GM12878 (cell line): ENCODE measurements at regions not wholly inside any gene's neighbourhood (a gene's known extent, or its start where the extent isn't known, plus 50 kb on each side); places are given as distances from the start of the nearest gene placed in this dataset.

Experiments
- ATAC-seq: fragments of 200-7000 bp; cut with Tn5 transposase; 3 replicates; pipeline ENCODE4 v1.9.1; 2020; ENCODE audit warnings: mild to moderate bottlenecking, moderate library complexity
- BruUV-seq: library from RNA; stranded (reverse); fragments of 400-500 nt; replicated peaks from 2 replicates; lab custom pipeline; 2021; lab: Mats Ljungman, UMichigan
- CTCF ChIA-PET: fragments of 300-600 bp; sonication (Branson Sonifier 250); formaldehyde crosslinking; extraction: SDS; loops from one replicate; lab custom pipeline; 2021; ENCODE audit warnings: inconsistent platforms; lab: Yijun Ruan, JAX
- POLR2A ChIA-PET: fragments of 350-600 bp; formaldehyde crosslinking; extraction: SDS; loops from one replicate; lab custom pipeline; 2021; ENCODE audit warnings: inconsistent platforms; lab: Charles Lee
- RAD21 ChIA-PET: fragments of 300-600 bp; sonication (Branson Sonifier 250); formaldehyde crosslinking; loops from one replicate; lab custom pipeline; 2023; ENCODE audit warnings: antibody characterized with exemption; ENCODE audit not compliant: unreplicated experiment; lab: Charles Lee
- SMC1A ChIA-PET: fragments of 300-600 bp; sonication (Branson Sonifier 250); formaldehyde crosslinking; loops from one replicate; lab custom pipeline; 2023; ENCODE audit not compliant: unreplicated experiment, uncharacterized antibody; lab: Charles Lee
- DNase-seq: peaks from one replicate; pipeline ENCODE4 v3.0.0-alpha.2; 2011; ENCODE audit warnings: low read depth, low spot score
- FAIRE-seq: peaks from 3 replicates; lab custom pipeline; 2011; peaks lifted over from hg19 to GRCh38; lab: Jason Lieb, UNC
- H2AFZ ChIP-seq: 2 replicates; pipeline ENCODE4 v1.6.0; 2011; ENCODE audit warnings: low read depth, low read length, control low read depth; ENCODE audit not compliant: control insufficient read depth
- H3K27ac ChIP-seq: 2 replicates; pipeline ENCODE4 v1.5.1; 2011; ENCODE audit warnings: control low read depth; ENCODE audit not compliant: control insufficient read depth, insufficient read depth
- H3K27me3 ChIP-seq, 2 experiments: replicated peaks in 1 of 2; 2 replicates each; pipeline versions ENCODE4 v1.6.0 to v1.6.1; 2011; ENCODE audit warnings: low read length in 1 of 2; ENCODE audit not compliant: control insufficient read depth in 2 of 2, insufficient read depth in 2 of 2
- H3K36me3 ChIP-seq, 2 experiments: 2 replicates each; pipeline ENCODE4 v1.5.1; 2011; ENCODE audit warnings: low read length in 1 of 2; ENCODE audit not compliant: control insufficient read depth in 2 of 2, insufficient read depth in 2 of 2
- H3K4me1 ChIP-seq: 2 replicates; pipeline ENCODE4 v1.6.1; 2011; ENCODE audit warnings: mild to moderate bottlenecking, low read length, moderate library complexity, mixed read lengths; ENCODE audit not compliant: control insufficient read depth, insufficient read depth
- H3K4me2 ChIP-seq: 2 replicates; pipeline ENCODE4 v1.6.0; 2011; ENCODE audit warnings: control low read depth; ENCODE audit not compliant: control insufficient read depth, insufficient read depth
- H3K4me3 ChIP-seq: fragments of 200-600 bp; sonication (generic); 2 replicates; pipeline ENCODE4 v1.5.1; 2016
- H3K79me2 ChIP-seq: 2 replicates; pipeline ENCODE4 v1.6.0; 2011; ENCODE audit warnings: low read length; ENCODE audit not compliant: control insufficient read depth, insufficient read depth
- H3K9ac ChIP-seq: 2 replicates; pipeline ENCODE4 v1.8.0; 2011; ENCODE audit warnings: low read length, control low read depth, mixed read lengths; ENCODE audit not compliant: control insufficient read depth, insufficient read depth
- H3K9me3 ChIP-seq: replicated peaks from 3 replicates; pipeline ENCODE4 v1.5.1; 2011; ENCODE audit warnings: mild to moderate bottlenecking, low read length; ENCODE audit not compliant: control insufficient read depth, insufficient read depth
- H4K20me1 ChIP-seq: 2 replicates; pipeline ENCODE4 v1.6.0; 2011; ENCODE audit not compliant: control insufficient read depth, insufficient read depth
- BCL11A ChIP-seq: IDR thresholded peaks from 2 replicates; pipeline ENCODE4 v1.6.1; 2011; ENCODE audit warnings: low read depth, low read length
- CBX3 ChIP-seq: fragments of 200-600 bp; sonication (generic); IDR thresholded peaks from 2 replicates; pipeline ENCODE4 v1.6.1; 2016; ENCODE audit warnings: low read depth, borderline replicate concordance
- ESRRA ChIP-seq: IDR thresholded peaks from 2 replicates; pipeline ENCODE4 v1.6.1; 2012; ENCODE audit warnings: mild to moderate bottlenecking, low read length, improper control_type of control experiment
- ETV6 ChIP-seq, 2 experiments: fragments of 450-650 bp in 1 of 2; IDR thresholded peaks in 1 of 2; conservative IDR thresholded peaks in 1 of 2; 2 replicates each; pipeline ENCODE4 v1.6.1; 2014; ENCODE audit warnings: antibody characterized with exemption in 1 of 2, borderline replicate concordance in 1 of 2, low read depth in 1 of 2, mild to moderate bottlenecking in 1 of 2, moderate library complexity in 1 of 2
- FOXK2 ChIP-seq: fragments of 450-650 bp; IDR thresholded peaks from 2 replicates; pipeline ENCODE4 v1.6.1; 2017; ENCODE audit warnings: mild to moderate bottlenecking, moderate library complexity
- HCFC1 ChIP-seq: fragments of 150-350 bp; IDR thresholded peaks from 2 replicates; pipeline ENCODE4 v1.6.1; 2014; ENCODE audit warnings: low read length
- JUNB ChIP-seq: IDR thresholded peaks from 2 replicates; pipeline ENCODE4 v1.6.1; 2016; ENCODE audit warnings: antibody characterized with exemption, mild to moderate bottlenecking
- NR2C2 ChIP-seq: IDR thresholded peaks from 2 replicates; pipeline ENCODE4 v1.6.1; 2011; ENCODE audit warnings: borderline replicate concordance, low read depth; ENCODE audit not compliant: control insufficient read depth, insufficient read length
- PAX8 ChIP-seq: fragments of 450-650 bp; IDR thresholded peaks from 2 replicates; pipeline ENCODE4 v1.6.1; 2017; ENCODE audit warnings: mild to moderate bottlenecking, moderate library complexity
- RELB ChIP-seq: fragments of 450-650 bp; IDR thresholded peaks from 2 replicates; pipeline ENCODE4 v1.6.1; 2017; ENCODE audit warnings: low read depth, mild to moderate bottlenecking, moderate library complexity
- TCF7 ChIP-seq: IDR thresholded peaks from 2 replicates; pipeline ENCODE4 v1.6.1; 2014; ENCODE audit warnings: antibody characterized with exemption, borderline replicate concordance
- YBX1 ChIP-seq: fragments of 450-650 bp; IDR thresholded peaks from 2 replicates; pipeline ENCODE4 v1.6.1; 2016; ENCODE audit warnings: antibody characterized with exemption
- ZBTB40 ChIP-seq: fragments of 450-650 bp; IDR thresholded peaks from 2 replicates; pipeline ENCODE4 v1.6.1; 2016; ENCODE audit warnings: mild to moderate bottlenecking, moderate library complexity, borderline replicate concordance
- WGBS: methylation state at CpG from one replicate; pipeline ENCODE4 v1.1.6; 2016; ENCODE audit warnings: low lambda C conversion rate; ENCODE audit not compliant: insufficient replicate concordance, insufficient coverage; ENCODE audit errors: missing lambda C conversion rate; 5-methylcytosine and 5-hydroxymethylcytosine counted together
- in situ Hi-C: fragments of 300-500 bp; cut with MboI; formaldehyde crosslinking; loops from 9 replicates; pipeline ENCODE4 v1.14.3; 2018; ENCODE audit warnings: mixed read lengths
- intact Hi-C: fragments of 100-400 bp; cut with micrococcal nuclease; formaldehyde crosslinking; loops from one replicate; pipeline ENCODE4 v1.14.2; 2022; ENCODE audit not compliant: unreplicated experiment

GRCh38 chr13:112209266-112209665, 142.3 kb downstream of the SOX1 start:
- H3K9ac ChIP-seq = no peak overlapping the region
- RAD21 ChIA-PET = no interaction called here
- no peak for FAIRE-seq
- no peak for TF ChIP-seq ZBTB40
- no peak for TF ChIP-seq CBX3
- no peak for TF ChIP-seq FOXK2
- TF ChIP-seq TCF7 = no peak
- TF ChIP-seq NR2C2 = no peak
- no peak for TF ChIP-seq BCL11A
- no peak for TF ChIP-seq HCFC1
- TF ChIP-seq ESRRA = no peak
- no peak for TF ChIP-seq JUNB
- TF ChIP-seq ETV6 (conservative IDR thresholded peaks at IDR 0.05 in 1 of 2, IDR thresholded peaks at IDR 0.05 in 1 of 2; ENCODE audit: borderline replicate concordance in 1 of 2, low read depth in 1 of 2) = no peak
- no peak for TF ChIP-seq RELB
- no peak for TF ChIP-seq PAX8
- no peak for TF ChIP-seq YBX1
- TF ChIP-seq, all 136 proteins: peak for 0
- no peak overlapping the region for H3K4me3 ChIP-seq
- H3K4me1 ChIP-seq = no peaks in the 10 kb centered on the region
- no peak overlapping the region for H3K4me2 ChIP-seq
- ATAC-seq (no peak), DNase-seq (no peak)
- H3K36me3 ChIP-seq = no peaks in the 10 kb centered on the region
- POLR2A ChIA-PET = no interaction called here
- no peaks in the 10 kb centered on the region; the same call in 2 of the 3 replicates for H3K9me3 ChIP-seq
- intact Hi-C loops = no loop called here
- SMC1A ChIA-PET = no interaction called here
- no peak overlapping the region for H3K27ac ChIP-seq
- H3K27me3 ChIP-seq = no peaks in the 10 kb centered on the region
- no peak overlapping the region for H2AFZ ChIP-seq
- H4K20me1 ChIP-seq = no peaks in the 10 kb centered on the region
- in situ Hi-C loops = no loop called here
- H3K79me2 ChIP-seq = no peaks in the 10 kb centered on the region
- BruUV-seq = no TSS peak
- CTCF ChIA-PET = no interaction called here
- whole genome bisulfite sequencing = 39% methylated on average over 12 of the region's 12 CpGs
